Limb (tissue), 2 donors: ENCODE measurements at regions not wholly inside any gene's neighbourhood (a gene's known extent, or its start where the extent isn't known, plus 50 kb on each side); places are given as distances from the start of the nearest gene placed in this dataset.

ENCODE experiments used
- DNase-seq, 2 donors: peaks; one replicate each; pipeline ENCODE4 v3.0.0-alpha.2; 2016; ENCODE audit errors: extremely low spot score in 2 of 2

DNA sequence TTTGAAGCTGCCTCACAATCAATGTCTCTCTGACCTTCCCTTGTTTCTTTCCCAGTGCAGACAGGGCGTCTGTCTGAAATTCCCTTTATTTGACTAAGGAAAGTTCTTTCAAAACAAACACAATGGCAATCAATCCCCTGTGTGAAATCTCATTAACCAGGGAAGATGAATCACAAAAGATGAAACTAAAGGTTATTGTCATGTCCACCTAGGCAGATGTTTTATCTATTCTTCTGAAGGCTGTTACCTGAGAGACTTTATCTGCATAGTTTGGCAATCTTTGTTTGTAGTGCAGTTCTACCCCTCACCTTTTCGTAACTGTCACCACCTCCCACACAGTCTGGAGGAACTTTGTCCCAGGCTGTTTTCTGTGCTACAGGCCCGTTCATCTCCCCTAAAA is 217.5 kb upstream of the RIOK2 start:
- DNase-seq: no peak

DNA sequence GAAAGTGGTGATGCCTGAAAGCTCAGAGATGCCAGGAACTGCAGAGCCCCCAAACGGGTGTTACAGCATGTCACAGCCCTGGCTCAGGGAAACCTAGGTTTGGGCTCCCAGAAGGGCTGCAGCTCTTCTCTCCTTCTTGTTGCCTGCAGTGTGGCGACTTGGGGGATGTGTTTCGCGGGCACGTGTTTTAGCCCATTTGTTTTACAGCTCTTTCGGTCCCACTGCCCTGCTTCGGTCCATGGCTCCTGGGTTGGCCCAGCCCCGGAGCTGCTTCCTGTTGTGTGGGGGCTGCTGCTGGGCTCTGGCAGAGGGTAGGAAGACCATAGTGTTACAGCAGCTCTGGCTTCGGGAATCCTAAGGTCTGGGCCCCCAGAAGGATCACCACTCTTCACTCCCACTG is 222.9 kb upstream of the RIOK2 start:
- no peak for DNase-seq

DNA sequence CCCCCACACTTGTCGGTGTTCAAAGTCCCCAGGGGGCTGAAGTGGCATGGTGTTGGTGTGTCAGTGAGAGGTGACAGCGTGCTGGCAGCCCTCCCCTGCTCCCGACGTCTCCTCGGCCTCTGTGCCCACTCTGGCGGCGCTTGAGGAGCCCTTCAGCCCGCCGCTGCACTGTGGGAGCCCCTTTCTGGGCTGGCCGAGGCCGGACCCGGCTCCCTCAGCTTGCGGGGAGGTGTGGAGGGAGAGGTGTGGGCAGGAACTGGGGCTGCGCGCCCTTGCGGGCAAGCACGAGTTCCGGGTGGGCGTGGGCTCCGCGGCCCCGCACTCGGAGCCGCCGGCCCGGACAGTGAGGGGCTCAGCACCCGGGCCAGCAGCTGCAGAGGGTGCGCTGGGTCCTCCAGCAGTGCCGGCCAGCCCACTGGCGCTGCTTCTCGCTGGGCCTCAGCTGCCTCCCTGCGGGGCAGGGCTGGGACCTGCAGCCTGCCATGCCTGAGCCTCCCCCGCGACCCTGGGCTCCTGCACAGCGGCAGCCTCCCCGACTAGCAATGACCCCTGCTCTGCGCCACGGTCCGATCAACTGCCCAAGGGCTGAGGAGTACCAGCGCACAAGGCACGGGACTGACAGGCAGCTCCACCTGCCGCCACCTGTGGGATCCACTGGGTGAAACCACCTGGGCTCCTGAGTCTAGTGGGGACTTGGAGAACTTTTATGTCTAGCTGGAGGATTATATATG is 224.1 kb upstream of the RIOK2 start:
- no peak for DNase-seq

DNA sequence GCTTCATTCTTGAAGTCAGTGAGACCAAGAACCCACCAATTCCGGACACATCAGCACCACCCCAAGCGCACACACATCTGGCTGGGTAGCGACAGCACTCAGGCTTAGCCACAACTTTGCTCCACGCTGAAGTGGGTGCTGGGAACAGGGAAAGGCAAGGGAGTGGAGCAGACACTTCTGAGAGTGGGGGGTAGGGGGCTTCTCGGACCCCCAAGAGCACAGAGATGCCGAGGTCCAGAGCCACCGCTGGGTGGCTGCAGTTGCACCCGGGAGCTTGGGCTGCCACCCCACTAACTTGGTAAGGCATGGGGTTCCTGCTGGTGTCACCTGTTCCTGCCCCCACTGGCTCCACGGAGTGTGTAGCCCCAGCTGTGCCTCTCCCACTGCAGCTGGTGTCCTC is 225.3 kb upstream of the RIOK2 start:
- DNase-seq: no peak

DNA sequence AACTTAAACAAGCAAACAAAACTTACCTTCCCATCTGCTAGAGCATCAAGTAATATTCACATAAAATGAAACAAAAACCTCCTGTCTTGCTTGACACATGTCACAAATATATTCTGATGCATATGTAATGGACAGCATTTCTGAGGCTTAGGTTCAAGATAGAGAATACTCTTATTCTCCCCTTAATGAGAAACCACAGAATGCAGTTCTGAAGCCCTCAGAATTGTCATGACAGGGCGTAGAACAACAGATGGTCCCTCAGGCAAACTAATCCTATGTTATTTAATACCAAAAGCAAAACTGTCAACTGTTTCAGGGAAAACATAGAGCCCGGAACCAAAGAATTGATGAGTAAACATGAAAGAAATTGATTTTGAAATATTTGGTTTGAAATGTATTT is 229.9 kb upstream of the RIOK2 start:
- no peak for DNase-seq

DNA sequence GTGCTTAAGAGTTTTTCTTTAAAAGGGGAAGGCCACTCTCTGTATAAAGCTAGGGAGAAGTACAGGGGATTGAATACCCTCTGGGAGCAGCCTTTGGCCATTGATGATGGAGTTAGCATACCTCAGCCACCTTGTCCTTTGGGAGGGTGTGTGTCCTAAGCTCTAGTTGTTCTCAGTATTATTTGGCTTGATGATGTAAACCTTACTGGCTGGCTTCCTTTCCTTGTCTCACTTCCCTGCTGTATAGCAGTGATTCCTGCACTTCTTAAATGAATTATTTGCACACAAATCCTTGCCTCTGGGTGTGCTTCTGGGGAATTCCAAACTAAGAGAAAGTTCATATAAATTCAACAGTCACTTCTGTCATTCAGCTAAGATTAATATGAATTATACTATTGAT is 234.9 kb upstream of the RIOK2 start:
- DNase-seq: no peak

DNA sequence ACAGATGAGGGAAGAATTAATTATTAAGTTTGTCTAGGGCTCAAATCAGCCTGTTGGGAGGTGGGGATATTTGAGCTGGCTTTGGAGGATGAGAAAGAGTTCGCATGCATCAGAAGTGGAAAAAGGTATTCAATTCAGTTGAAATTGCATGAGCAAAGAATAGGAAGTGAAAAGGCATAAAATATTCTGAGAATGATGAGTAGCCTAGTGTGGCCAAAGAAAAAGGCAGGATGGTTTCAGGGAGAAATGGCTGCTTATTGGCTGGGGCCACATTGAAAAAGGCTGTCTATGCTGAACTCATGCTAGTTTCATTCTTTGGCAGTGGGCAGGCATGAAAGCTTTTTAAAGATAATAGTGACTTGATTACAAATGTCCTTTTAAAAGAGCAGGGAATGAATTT is 235.4 kb upstream of the RIOK2 start:
- no peak for DNase-seq

DNA sequence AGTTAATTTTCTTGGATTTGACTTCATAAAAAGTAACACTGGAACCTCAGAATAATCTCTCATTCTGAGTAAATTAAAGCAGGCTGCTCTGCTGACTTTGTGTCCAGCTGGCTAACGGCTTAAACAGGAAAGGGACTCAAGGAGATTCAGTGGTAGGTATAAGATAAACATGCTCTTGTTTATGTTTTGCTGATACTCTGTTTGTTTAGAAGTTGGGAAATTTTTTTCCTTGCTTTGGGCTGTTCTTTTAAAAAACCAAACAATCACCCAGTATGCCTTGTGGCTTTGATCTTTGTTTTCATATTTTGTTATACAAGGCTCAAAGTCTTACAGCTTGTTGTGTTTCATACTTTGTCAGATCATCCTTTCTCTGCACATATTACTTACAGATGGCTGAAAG is 237.6 kb upstream of the RIOK2 start:
- DNase-seq: no peak

DNA sequence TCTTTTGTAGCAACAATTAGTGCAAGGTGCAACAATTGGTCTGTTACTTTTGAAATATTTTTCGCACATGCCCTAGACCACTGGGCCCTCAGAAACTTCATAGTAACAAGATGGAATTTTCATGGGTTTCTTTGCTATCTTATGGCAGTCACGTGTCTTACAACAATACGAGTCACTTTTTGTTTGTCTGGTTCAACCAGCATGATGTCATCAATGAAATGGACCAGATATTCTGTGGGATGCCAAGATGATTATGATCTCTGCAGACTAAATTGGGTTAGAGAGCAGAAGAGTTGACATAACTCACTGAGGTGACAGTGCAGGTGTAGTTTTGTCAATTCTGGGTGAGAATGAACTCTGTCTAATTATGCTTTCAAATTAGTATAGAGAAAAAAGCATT is 239.6 kb upstream of the RIOK2 start:
- no peak for DNase-seq

DNA sequence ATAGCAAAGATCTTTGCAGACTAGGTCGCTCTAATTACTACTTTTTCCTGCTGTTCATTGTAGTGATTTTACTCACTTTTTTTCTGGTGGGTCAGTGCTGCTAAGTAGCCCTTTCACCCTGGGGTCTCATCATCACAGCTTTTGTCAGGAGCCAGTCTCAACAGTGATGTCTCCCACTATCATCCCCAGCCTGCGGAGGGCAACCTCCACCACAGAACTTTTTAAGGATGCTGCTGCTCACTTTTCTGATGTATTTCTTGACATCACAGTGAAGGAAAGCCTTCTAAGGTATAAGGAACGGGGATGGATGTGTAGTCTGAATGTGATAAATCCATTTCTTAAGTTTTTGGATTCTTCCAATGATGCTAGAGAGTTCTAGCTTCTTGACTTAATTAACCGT is 242.5 kb upstream of the RIOK2 start:
- DNase-seq: no peak

DNA sequence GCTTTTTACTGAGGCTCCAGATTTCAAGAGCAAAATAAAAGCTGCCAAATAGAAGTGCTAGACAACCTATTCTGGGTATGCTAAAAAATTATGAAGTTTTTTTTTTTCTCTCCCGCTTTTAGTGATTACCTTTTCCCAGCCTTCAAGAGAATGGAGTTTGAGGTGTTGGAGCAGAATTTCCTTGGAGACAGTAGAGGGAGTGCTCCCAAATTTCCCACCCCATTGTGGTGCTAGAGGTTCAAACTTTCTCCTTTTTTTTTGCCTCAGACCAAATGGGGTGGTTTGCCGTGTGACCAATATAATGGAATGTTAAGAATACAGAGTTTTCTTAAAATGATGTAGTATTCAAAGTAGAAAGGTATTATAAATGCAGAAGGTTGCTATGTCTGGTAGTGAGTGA is 244.2 kb upstream of the RIOK2 start:
- DNase-seq: no peak

DNA sequence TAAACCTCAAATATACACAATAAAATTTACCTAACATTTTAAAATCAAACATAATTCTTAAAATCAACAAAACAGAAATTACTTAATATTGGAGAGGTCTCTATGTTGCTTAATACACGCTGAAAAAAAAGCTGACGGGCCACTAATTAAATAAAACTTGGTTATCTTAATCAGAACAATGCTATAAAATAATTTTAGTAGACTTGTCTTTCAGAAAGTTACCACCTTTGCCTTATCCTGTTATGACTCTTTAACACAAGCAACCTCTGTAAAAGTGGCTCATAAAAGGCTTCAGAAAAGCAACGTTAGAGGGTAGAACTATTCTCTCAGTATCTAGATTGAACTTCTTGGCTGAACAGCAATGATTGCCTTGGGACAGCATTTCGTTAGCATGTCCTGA is 251.0 kb upstream of the RIOK2 start:
- DNase-seq: no peak

DNA sequence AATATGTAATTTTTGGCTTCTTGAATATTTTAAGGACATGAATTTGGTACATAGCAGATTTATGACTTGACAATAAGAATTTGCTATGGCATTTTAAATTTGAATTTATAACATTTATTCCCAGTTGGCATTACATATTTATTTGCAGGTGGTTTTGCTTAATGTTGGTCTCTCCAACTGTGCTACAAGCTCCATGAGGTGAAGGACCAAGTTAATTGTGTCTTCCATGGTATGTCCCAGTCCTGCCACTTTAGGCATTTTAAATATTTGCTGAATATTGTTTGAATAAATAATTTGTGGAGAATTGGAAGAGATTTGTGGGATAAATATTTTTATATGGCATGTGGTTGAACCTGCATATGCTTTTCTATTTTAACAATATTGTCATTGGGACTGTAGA is 253.4 kb upstream of the RIOK2 start:
- DNase-seq: no peak

DNA sequence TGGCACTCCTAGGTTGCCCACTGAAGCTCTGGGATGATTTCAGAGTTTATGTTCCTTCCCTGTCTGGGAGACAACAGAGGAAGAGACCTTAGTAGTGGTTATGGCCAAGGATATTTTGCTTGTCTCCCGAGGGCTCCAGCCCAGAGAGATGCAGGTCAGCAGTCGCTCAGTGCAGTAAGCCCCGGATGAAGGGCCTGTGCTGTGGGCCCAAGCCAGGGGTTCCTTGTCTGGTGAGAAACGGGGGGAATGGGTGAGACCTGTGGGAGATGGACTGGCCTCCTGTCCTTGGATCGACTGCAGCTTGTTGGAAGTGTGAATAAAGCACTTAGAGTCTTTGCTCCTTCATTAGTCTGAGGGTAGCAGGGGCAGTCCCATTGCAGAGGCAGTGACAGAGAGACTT is 260.7 kb upstream of the RIOK2 start:
- no peak for DNase-seq

DNA sequence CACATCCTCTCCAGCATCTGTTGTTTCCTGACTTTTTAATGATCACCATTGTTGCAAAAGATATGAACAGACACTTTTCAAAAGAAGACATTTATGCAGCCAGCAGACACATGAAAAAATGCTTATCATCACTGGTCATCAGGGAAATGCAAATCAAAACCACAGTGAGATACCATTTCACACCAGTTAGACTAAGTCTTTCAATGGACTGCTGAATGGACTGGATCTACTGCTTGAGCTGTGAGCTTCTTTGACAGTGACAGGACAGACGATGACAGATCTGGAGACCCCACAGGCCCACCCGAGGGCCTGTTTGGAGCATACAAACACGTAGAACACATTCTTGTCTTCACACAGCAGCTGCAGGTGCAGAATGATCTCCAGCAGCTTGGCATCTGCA is 266.1 kb upstream of the RIOK2 start:
- no peak for DNase-seq

DNA sequence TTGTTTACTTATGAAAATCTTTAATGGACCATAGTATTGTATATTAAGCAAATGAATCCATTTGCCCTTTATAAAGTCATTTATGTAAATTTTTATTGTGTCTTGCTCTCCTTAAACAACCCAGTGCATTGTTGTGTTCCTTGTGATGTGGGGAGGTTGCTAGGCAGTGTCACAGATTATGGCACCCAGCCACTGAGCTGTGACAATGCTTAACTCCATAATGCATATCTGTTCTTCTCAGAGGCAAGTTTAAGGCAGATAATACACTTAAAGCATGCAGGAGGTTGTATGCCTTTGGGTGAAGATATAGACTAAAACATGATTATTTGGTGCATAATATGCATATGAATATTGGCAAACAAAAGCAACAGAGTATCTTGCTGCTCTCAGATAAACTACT is 269.6 kb upstream of the RIOK2 start:
- no peak for DNase-seq

DNA sequence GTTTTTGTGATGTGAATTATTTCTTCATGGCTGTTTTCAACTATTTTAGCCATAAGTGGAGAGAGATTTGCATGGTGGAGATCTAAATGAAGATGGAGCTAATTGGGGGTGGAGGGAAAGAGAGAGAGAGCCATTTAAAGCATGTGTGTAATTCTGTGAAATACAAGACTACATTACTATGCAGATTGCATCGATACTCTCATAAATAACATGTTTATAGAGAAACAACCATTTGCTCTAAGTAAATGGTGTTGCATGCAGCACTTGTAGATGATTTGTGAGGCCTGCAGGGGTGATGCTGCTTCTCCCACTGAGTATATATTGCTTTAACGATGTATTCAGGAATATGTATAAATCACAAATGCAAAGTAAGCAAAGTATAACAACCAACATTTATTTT is 270.2 kb upstream of the RIOK2 start:
- no peak for DNase-seq

DNA sequence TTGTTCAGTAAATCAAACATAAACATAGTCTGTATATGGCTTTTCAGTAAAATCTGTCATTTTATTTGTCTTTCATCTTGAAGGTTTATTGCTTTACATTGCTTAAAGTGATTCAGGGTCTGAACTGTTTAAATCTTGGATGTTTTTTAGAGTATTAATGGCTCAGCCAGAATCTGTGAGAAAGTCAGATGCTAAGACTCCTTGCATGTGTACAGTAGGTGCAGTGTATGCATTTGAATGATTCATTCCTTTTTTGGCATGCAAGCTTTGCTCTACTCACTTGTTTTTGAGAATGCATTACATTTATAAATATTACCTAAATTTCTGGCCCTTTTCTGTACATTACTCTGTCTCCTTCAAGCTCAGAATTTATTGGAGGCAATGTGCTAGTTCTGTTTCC is 271.0 kb upstream of the RIOK2 start:
- no peak for DNase-seq

DNA sequence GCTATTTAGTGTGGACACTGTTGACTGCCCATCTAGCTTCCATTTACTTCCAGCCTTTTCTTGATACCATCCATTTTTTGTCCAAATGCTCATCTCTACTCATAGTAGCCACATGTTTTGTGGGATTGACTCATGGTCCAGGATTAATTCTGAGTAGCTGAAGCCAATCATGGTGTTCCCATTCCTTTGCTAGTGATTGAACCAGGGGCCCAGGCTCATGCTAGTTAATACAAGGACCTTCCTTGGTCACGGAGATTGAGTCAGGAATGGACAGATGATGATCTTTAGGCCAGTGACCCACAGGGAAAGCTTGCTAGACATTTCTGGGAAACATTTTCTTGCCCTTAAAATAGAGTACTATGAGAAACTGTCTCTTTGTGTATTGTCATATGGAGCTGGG is 272.9 kb upstream of the RIOK2 start:
- no peak for DNase-seq

DNA sequence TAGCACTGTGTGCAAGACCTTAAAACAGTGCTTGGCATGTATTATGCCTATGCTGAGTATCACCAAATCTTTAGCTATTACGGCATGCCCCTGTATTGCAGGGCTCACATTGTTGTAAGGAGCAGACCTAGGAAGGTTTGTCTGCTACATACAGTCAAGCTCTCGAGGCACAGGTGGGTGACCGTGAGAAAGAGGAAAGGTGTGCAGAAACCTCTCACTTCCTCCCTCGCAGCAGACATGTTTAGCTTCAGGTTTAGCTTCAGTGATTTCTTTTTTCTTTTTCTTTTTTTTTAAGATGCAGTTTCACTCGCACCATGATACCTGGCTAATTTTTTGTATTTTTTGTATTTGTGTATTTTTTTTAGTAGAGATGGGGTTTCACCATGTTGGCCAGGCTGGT is 275.8 kb upstream of the RIOK2 start:
- no peak for DNase-seq

DNA sequence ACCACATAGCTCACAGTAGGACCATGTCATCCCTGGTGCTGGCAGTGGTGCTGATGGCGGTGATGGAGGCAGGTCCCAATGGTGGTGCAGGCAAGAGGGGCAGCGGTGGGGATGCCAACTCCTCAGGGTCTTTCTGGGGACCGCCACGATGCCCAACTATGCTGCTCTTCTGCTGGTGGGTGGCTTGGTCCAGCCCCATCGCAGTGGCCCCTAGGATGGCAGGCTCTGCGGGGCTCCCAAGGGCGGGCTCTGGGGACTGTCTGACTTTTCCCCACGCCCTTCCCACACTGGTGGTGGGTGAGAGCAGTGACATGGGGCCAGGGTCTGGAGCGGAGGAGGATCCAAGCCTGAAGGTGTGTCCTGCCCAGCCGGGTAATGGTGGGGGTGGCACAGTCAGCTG is 288.9 kb upstream of the RIOK2 start:
- no peak for DNase-seq

DNA sequence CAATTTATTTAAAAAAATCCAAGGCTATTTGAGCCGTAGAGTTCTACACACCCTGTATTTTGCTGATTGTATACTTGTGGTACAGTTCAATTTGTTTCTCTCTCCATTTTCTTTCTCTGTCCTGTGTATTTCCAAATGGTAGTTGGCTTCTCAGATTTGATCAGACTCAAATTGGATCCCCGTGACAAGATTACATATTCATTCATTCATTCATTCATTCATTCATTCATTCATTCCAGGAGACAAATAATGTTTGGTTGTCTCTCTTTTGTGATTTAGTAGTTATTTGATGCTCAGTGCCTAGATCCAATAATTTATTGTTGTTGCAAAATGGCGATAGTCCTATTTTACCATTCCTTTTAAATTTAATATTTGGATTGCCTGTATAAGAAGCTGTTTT is 292.8 kb upstream of the RIOK2 start:
- no peak for DNase-seq

DNA sequence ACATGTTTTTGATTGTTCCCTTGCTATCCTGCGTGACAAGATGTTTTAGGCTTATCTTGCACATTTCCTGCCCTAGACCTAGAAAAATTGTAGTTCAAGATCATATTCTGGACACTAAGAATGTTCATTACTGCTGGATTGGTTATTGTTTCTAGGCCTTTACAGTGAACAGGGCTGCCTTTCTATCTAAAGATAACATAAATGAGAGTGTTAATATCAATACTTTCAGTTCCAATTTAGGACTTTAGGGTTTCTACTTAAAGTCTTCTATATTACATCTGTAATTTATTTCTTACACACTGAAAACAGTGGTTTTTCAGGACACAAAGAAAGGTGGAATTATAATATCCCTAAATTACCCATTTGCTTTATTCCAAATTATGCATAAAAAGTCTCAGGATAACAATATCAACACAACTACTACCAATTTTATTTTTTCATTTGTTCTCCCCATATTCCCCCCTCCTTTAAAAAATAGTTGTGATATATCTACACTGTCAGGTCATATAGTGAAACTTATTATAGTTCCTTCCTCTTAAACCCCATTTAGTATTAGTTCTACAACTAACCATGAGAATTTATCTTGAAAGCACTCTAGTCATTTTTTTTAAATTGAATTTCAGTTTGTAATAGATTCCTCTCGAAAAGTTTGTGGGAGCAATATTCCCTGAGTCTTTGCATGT is 293.9 kb upstream of the RIOK2 start:
- DNase-seq: no peak

DNA sequence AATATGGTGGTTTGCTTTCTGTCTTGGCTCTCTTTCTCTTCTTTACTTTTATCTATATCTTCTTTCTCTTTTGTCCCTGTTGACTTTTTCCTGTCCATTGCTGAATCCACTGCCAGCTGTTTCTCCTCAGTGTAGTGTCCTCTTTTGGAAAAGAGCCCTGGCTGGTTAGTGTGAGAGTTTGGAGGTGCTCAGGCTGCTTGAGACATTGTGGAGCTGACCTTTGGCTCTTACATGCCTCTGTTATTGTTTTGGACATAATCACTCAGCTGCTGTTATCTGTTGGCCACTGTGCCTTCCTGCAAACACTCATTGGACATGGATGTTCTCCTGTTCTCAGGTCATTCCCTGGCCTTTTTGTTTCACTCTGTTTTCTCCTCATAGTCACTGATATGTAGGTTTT is 295.4 kb upstream of the RIOK2 start:
- DNase-seq: no peak
